ENCODE measurements at regions not wholly inside any gene's neighbourhood (a gene's known extent, or its start where the extent isn't known, plus 50 kb on each side); places are given as distances from the start of the nearest gene placed in this dataset.
"Not testable (repeated sequence)": the region's sequence is repeated elsewhere in the genome, so short reads cannot be mapped to it uniquely, and the experiment has no call there.

- intact Hi-C loops (cut with DNase I): no loop called here
- Histone ChIP-seq H3K4me1 (no peaks in the 10 kb centered on the region), H3K9me3 (no peaks in the 10 kb centered on the region), H3K36me3 (no peaks in the 10 kb centered on the region), H3K27ac (peak overlapping the region; percentile 56), H3K4me3 (no peak overlapping the region), H3K27me3 (no peaks in the 10 kb centered on the region)
- DNase-seq (no peak), ATAC-seq (peak; percentile 61)
- TF ChIP-seq CTCF (IDR thresholded peaks at IDR 0.05): no peak
These were observed 605.1 kb upstream of the ID4 start for GRCh38 chr6:19231878-19232561.

- ATAC-seq (no peak), DNase-seq (no peak)
- no peaks in the 10 kb centered on the region for H3K36me3 ChIP-seq
- H3K4me1 ChIP-seq: no peaks in the 10 kb centered on the region
- no peak overlapping the region for H3K27ac ChIP-seq
- no peak for TF ChIP-seq CTCF (IDR thresholded peaks at IDR 0.05)
- peaks cover 11% of the 10 kb centered on the region for H3K9me3 ChIP-seq
- H3K27me3 ChIP-seq: no peaks in the 10 kb centered on the region
- H3K4me3 ChIP-seq: no peak overlapping the region
- intact Hi-C loops (cut with DNase I): no loop called here
These were observed 591.5 kb upstream of the ID4 start for GRCh38 chr6:19245656-19246055.

DNA sequence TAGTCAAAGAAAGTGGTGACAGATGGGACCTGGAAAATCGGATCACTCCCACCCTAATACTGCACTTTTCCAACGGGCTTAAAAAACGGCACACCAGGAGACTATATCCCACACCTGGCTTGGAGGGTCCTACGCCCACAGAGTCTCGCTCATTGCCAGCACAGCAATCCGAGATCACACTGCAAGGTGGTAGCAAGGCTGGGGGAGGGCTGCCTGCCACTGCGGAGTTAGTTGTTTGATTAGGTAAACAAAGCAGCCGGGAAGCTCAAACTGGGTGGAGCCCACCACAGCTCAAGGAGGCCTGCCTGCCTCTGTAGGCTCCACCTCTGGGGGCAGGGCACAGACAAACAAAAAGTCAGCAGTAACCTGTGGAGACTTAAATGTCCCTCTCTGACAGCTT lies 590.0 kb upstream of the ID4 start:
- peaks cover 11% of the 10 kb centered on the region for H3K9me3 ChIP-seq
- H3K4me1 ChIP-seq; DNase-seq; H3K36me3 ChIP-seq; H3K27ac ChIP-seq; H3K4me3 ChIP-seq; ATAC-seq; intact Hi-C loops (cut with DNase I); H3K27me3 ChIP-seq: not testable (repeated sequence)

GRCh38 chr6:19256123-19256522 lies 581.0 kb upstream of the ID4 start:
- H3K27me3 ChIP-seq; DNase-seq; H3K4me3 ChIP-seq; intact Hi-C loops (cut with DNase I); H3K9me3 ChIP-seq; H3K36me3 ChIP-seq; ATAC-seq; H3K4me1 ChIP-seq; H3K27ac ChIP-seq: not testable (repeated sequence)

DNA sequence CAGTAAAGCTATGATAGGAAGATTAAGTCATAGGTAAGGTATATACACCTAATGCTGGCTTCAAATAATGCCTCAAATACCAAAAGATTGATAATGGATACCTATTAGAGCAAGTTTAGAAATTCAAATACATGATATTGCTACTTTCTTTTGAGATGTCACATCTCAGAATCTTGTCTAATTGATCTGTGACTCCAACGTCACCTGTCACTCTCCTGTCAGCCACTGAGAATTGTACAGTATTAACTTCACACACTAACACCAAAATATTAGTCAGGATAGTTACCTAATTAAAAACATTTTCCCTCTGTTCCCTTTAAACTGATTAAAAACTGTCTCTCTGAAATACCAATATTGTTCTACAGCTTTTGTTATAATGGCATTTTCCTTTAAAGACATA lies 575.5 kb upstream of the ID4 start:
- Histone ChIP-seq H3K9me3 (no peaks in the 10 kb centered on the region), H3K27ac (no peak overlapping the region), H3K36me3 (no peaks in the 10 kb centered on the region), H3K27me3 (no peaks in the 10 kb centered on the region), H3K4me3 (no peak overlapping the region), H3K4me1 (no peaks in the 10 kb centered on the region)
- DNase-seq (no peak), ATAC-seq (no peak)
- intact Hi-C loops (cut with DNase I): no loop called here
- no peak for TF ChIP-seq CTCF (IDR thresholded peaks at IDR 0.05)

DNA sequence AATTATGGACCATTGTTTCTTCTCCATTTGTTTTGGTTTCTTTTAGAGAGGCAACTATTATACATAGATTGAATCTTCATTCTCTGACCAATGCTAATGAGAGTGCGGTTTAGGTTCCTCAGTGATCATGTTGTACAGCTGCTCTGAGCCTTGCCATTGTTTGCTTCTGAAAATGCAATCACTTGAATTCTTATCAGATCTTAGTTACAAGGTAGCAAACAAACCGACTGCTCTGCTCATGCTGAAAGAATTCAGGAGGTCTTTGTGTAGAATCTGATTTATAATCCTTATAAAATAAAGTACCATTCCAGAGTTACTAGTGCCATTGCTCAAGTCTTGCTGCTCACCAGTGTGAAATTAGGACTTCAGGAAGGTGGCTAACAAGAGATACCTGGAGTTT lies 569.1 kb upstream of the ID4 start:
- no peak for TF ChIP-seq CTCF (IDR thresholded peaks at IDR 0.05)
- Histone ChIP-seq H3K4me3 (no peak overlapping the region), H3K4me1 (no peaks in the 10 kb centered on the region), H3K9me3 (no peaks in the 10 kb centered on the region), H3K27ac (no peak overlapping the region), H3K36me3 (no peaks in the 10 kb centered on the region), H3K27me3 (no peaks in the 10 kb centered on the region)
- DNase-seq: no peak
- intact Hi-C loops (cut with DNase I): no loop called here
- peak; percentile 82 for ATAC-seq

- no peak for TF ChIP-seq CTCF (IDR thresholded peaks at IDR 0.05)
- Histone ChIP-seq H3K27ac (no peak overlapping the region), H3K4me1 (no peaks in the 10 kb centered on the region), H3K9me3 (no peaks in the 10 kb centered on the region), H3K27me3 (no peaks in the 10 kb centered on the region), H3K4me3 (no peak overlapping the region), H3K36me3 (no peaks in the 10 kb centered on the region)
- intact Hi-C loops (cut with DNase I): no loop called here
- no peak for DNase-seq
- ATAC-seq: peak; percentile 50
These were observed 568.5 kb upstream of the ID4 start for GRCh38 chr6:19268718-19269117.
